ENCODE measurements at regions not wholly inside any gene's neighbourhood (a gene's known extent, or its start where the extent isn't known, plus 50 kb on each side); places are given as distances from the start of the nearest gene placed in this dataset.

- TF ChIP-seq POLR2A (IDR thresholded peaks at IDR 0.05) = no peak
- TF ChIP-seq CTCF (IDR thresholded peaks at IDR 0.05) = no peak
Observed at GRCh38 chr2:62349788-62350187, 153.9 kb downstream of the B3GNT2 start.
